ENCODE measurements at regions not wholly inside any gene's neighbourhood (a gene's known extent, or its start where the extent isn't known, plus 50 kb on each side); places are given as distances from the start of the nearest gene placed in this dataset.

- no peaks in the 10 kb centered on the region for H3K36me3 ChIP-seq
- H3K9me3 ChIP-seq: no peaks in the 10 kb centered on the region
- DNase-seq (ENCODE audit: low spot score) (no peak), ATAC-seq (ENCODE audit: insufficient number of reproducible peaks, low FRiP score, low read depth) (no peak)
- H3K4me3 ChIP-seq: no peak overlapping the region
- H3K4me1 ChIP-seq (ENCODE audit: control insufficient read depth in 1 of 2, low read depth in 2 of 2): no peaks in the 10 kb centered on the region
- H3K27ac ChIP-seq: no peak overlapping the region
- no peaks in the 10 kb centered on the region for H3K27me3 ChIP-seq (replicated peaks; ENCODE audit: insufficient read depth)
- TF ChIP-seq, protein P1, sequence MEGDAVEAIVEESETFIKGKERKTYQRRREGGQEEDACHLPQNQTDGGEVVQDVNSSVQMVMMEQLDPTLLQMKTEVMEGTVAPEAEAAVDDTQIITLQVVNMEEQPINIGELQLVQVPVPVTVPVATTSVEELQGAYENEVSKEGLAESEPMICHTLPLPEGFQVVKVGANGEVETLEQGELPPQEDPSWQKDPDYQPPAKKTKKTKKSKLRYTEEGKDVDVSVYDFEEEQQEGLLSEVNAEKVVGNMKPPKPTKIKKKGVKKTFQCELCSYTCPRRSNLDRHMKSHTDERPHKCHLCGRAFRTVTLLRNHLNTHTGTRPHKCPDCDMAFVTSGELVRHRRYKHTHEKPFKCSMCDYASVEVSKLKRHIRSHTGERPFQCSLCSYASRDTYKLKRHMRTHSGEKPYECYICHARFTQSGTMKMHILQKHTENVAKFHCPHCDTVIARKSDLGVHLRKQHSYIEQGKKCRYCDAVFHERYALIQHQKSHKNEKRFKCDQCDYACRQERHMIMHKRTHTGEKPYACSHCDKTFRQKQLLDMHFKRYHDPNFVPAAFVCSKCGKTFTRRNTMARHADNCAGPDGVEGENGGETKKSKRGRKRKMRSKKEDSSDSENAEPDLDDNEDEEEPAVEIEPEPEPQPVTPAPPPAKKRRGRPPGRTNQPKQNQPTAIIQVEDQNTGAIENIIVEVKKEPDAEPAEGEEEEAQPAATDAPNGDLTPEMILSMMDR (IDR thresholded peaks at IDR 0.05): no peak
Observed at GRCh38 chr5:157924931-157925729, 66.2 kb upstream of the CLINT1 start.

DNA sequence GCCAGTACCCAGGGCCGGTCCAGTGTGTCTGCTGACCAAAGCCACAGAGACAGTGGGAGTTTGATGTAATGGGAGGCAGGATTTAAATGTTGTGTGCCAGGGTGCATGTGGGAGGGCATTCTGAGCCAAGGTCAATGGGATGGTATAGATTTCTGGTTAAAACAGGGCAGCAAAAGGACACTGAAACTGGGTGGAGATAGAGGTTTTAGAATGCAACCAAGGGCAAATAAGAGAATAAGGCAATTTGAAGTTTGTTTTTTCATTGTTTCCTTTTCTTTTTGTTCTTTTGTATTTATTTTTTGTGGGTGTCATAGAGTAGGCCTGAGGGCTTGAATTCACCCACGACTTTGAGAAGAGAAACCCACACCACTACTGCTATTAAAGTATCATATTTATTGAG, 65.5 kb upstream of the CLINT1 start:
- Histone ChIP-seq H3K9me3 (no peaks in the 10 kb centered on the region), H3K27me3 (replicated peaks; ENCODE audit: insufficient read depth) (no peaks in the 10 kb centered on the region), H3K27ac (no peak overlapping the region), H3K4me3 (no peak overlapping the region), H3K36me3 (no peaks in the 10 kb centered on the region), H3K4me1 (ENCODE audit: control insufficient read depth in 1 of 2, low read depth in 2 of 2) (no peaks in the 10 kb centered on the region)
- DNase-seq (ENCODE audit: low spot score) (no peak), ATAC-seq (ENCODE audit: insufficient number of reproducible peaks, low FRiP score, low read depth) (no peak)
- TF ChIP-seq, protein P1 (IDR thresholded peaks at IDR 0.05): no peak

GRCh38 chr5:157923765-157924164, 64.8 kb upstream of the CLINT1 start:
- no peaks in the 10 kb centered on the region for H3K27me3 ChIP-seq (replicated peaks; ENCODE audit: insufficient read depth)
- no peak overlapping the region for H3K27ac ChIP-seq
- no peak overlapping the region for H3K4me3 ChIP-seq
- TF ChIP-seq, protein P1 (IDR thresholded peaks at IDR 0.05): no peak
- ATAC-seq (ENCODE audit: insufficient number of reproducible peaks, low FRiP score, low read depth) (no peak), DNase-seq (ENCODE audit: low spot score) (no peak)
- H3K36me3 ChIP-seq: no peaks in the 10 kb centered on the region
- H3K9me3 ChIP-seq: no peaks in the 10 kb centered on the region
- no peaks in the 10 kb centered on the region for H3K4me1 ChIP-seq (ENCODE audit: control insufficient read depth in 1 of 2, low read depth in 2 of 2)

GRCh38 chr5:157922026-157922425, 63.1 kb upstream of the CLINT1 start:
- H3K27me3 ChIP-seq (replicated peaks; ENCODE audit: insufficient read depth): no peaks in the 10 kb centered on the region
- H3K36me3 ChIP-seq: no peaks in the 10 kb centered on the region
- DNase-seq (ENCODE audit: low spot score) (no peak), ATAC-seq (ENCODE audit: insufficient number of reproducible peaks, low FRiP score, low read depth) (no peak)
- H3K4me1 ChIP-seq (ENCODE audit: control insufficient read depth in 1 of 2, low read depth in 2 of 2): peaks cover 0 to 4% of the 10 kb centered on the region in 2 donors
- H3K9me3 ChIP-seq: no peaks in the 10 kb centered on the region
- H3K27ac ChIP-seq: no peak overlapping the region
- TF ChIP-seq, protein P1 (IDR thresholded peaks at IDR 0.05): no peak
- no peak overlapping the region for H3K4me3 ChIP-seq

DNA sequence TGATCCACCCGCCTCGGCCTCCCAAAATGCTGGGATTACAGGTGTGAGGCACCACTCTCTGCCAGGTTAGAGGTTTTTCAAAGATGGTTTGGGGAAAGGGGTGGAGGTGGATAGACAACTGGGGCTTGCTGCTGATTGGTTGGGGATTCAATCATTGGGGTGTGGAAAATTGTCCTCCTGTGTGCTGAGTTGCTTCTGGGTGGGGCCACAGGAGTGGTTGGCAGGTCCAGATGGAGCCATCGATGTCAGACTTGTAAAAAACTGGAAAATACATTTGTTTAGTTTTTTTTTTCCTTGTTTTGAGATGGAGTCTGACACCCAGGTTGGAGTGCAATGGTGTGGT, 61.9 kb upstream of the CLINT1 start:
- no peak overlapping the region for H3K27ac ChIP-seq
- H3K4me3 ChIP-seq: no peak overlapping the region
- no peaks in the 10 kb centered on the region for H3K27me3 ChIP-seq (replicated peaks; ENCODE audit: insufficient read depth)
- H3K36me3 ChIP-seq: no peaks in the 10 kb centered on the region
- ATAC-seq (ENCODE audit: insufficient number of reproducible peaks, low FRiP score, low read depth) (no peak), DNase-seq (ENCODE audit: low spot score) (no peak)
- H3K9me3 ChIP-seq: no peaks in the 10 kb centered on the region
- TF ChIP-seq, protein P1 (IDR thresholded peaks at IDR 0.05): no peak
- H3K4me1 ChIP-seq (ENCODE audit: control insufficient read depth in 1 of 2, low read depth in 2 of 2): peaks cover 3 to 11% of the 10 kb centered on the region in 2 donors
